HEK293 (cell line): ENCODE measurements at regions not wholly inside any gene's neighbourhood (a gene's known extent, or its start where the extent isn't known, plus 50 kb on each side); places are given as distances from the start of the nearest gene placed in this dataset.

Source experiments
- CTCF ChIA-PET: fragments of 350-600 bp; formaldehyde crosslinking; extraction: SDS; loops from one replicate; lab custom pipeline; 2021; ENCODE audit warnings: antibody characterized with exemption; lab: Yijun Ruan, JAX
- POLR2A ChIA-PET: fragments of 300-600 bp; formaldehyde crosslinking; extraction: SDS; loops from one replicate; lab custom pipeline; 2020; ENCODE audit warnings: antibody characterized with exemption, inconsistent platforms; lab: Yijun Ruan, JAX
- H3K27ac ChIP-seq: fragments of 200-500 bp; sonication (Bioruptor generic); 2 replicates; pipeline ENCODE4 v1.5.1; 2014; ENCODE audit warnings: low read depth, low read length, control low read depth, inconsistent platforms; ENCODE audit errors: extremely low read depth
- H3K36me3 ChIP-seq, 2 experiments: fragments of 200-500 bp in 1 of 2; sonication (Bioruptor generic) in 1 of 2; 1 replicate in 1 of 2; 2 replicates in 1 of 2; pipeline ENCODE4 v1.5.1; 2014 to 2017; ENCODE audit warnings: inconsistent platforms in 2 of 2, low read length in 2 of 2; ENCODE audit not compliant: control insufficient read depth in 2 of 2, insufficient read depth in 1 of 2
- H3K4me1 ChIP-seq: fragments of 200-500 bp; sonication (Bioruptor generic); 2 replicates; pipeline ENCODE4 v1.5.1; 2014; ENCODE audit warnings: mild to moderate bottlenecking, low read length, inconsistent platforms; ENCODE audit not compliant: control insufficient read depth, insufficient read depth
- H3K4me3 ChIP-seq: 2 replicates; pipeline ENCODE4 v1.5.1; 2011; ENCODE audit warnings: low read depth, mild to moderate bottlenecking, control low read depth, low read length, moderate library complexity
- H3K9me3 ChIP-seq: fragments of 200-500 bp; sonication (Bioruptor generic); 2 replicates; pipeline ENCODE4 v1.5.1; 2014; ENCODE audit warnings: low read depth, low read length, inconsistent platforms; ENCODE audit not compliant: control insufficient read depth, insufficient read depth
- MEIS1 ChIP-seq: sonication (generic); formaldehyde crosslinking; IDR thresholded peaks from 2 replicates; pipeline ENCODE4 v1.8.1; 2022; ENCODE audit warnings: missing genetic modification reagents, mild to moderate bottlenecking, borderline replicate concordance
- OSR2 ChIP-seq: fragments of 450-650 bp; formaldehyde crosslinking; IDR thresholded peaks from 2 replicates; pipeline ENCODE4 v1.5.1; 2016; ENCODE audit warnings: missing biosample characterization, missing genetic modification characterization
- SCRT1 ChIP-seq: fragments of 450-650 bp; formaldehyde crosslinking; IDR thresholded peaks from 2 replicates; pipeline ENCODE4 v1.5.1; 2016; ENCODE audit warnings: missing biosample characterization, missing genetic modification characterization, borderline replicate concordance
- SP2 ChIP-seq: fragments of 450-650 bp; formaldehyde crosslinking; IDR thresholded peaks from 2 replicates; pipeline ENCODE4 v1.5.1; 2016; ENCODE audit warnings: missing biosample characterization, missing genetic modification characterization
- SP3 ChIP-seq: fragments of 450-650 bp; formaldehyde crosslinking; IDR thresholded peaks from 2 replicates; pipeline ENCODE4 v1.5.1; 2016; ENCODE audit warnings: missing biosample characterization, missing genetic modification characterization
- TRIM28 ChIP-seq: IDR thresholded peaks from 2 replicates; pipeline ENCODE4 v1.6.1; 2011; ENCODE audit warnings: low read length, control low read depth, borderline replicate concordance
- WT1 ChIP-seq: fragments of 450-650 bp; formaldehyde crosslinking; IDR thresholded peaks from 2 replicates; pipeline ENCODE4 v1.5.1; 2016; ENCODE audit warnings: missing biosample characterization, missing genetic modification characterization
- YY2 ChIP-seq: fragments of 450-650 bp; formaldehyde crosslinking; IDR thresholded peaks from 2 replicates; pipeline ENCODE4 v1.5.1; 2016; ENCODE audit warnings: missing biosample characterization, missing genetic modification characterization
- ZNF146 ChIP-seq: fragments of 450-650 bp; formaldehyde crosslinking; IDR thresholded peaks from 2 replicates; pipeline ENCODE4 v1.5.1; 2016; ENCODE audit warnings: missing biosample characterization, missing genetic modification characterization
- ZNF221 ChIP-seq: fragments of 450-650 bp; formaldehyde crosslinking; IDR thresholded peaks from 2 replicates; pipeline ENCODE4 v1.5.1; 2017; ENCODE audit warnings: missing biosample characterization, missing genetic modification characterization, borderline replicate concordance
- ZNF335 ChIP-seq: fragments of 450-650 bp; formaldehyde crosslinking; conservative IDR thresholded peaks from 2 replicates; pipeline ENCODE4 v1.5.1; 2016; ENCODE audit warnings: missing biosample characterization, missing genetic modification characterization
- ZNF366 ChIP-seq: fragments of 450-650 bp; formaldehyde crosslinking; conservative IDR thresholded peaks from 2 replicates; pipeline ENCODE4 v1.5.1; 2016; ENCODE audit warnings: missing biosample characterization, missing genetic modification characterization
- ZNF404 ChIP-seq: fragments of 450-650 bp; formaldehyde crosslinking; IDR thresholded peaks from 2 replicates; pipeline ENCODE4 v1.5.1; 2017; ENCODE audit warnings: missing biosample characterization, missing genetic modification characterization
- ZNF416 ChIP-seq: fragments of 450-650 bp; formaldehyde crosslinking; IDR thresholded peaks from 2 replicates; pipeline ENCODE4 v1.5.1; 2016; ENCODE audit warnings: missing biosample characterization, missing genetic modification characterization
- ZNF48 ChIP-seq: fragments of 450-650 bp; formaldehyde crosslinking; IDR thresholded peaks from 2 replicates; pipeline ENCODE4 v1.5.1; 2016; ENCODE audit warnings: missing biosample characterization, missing genetic modification characterization
- ZNF501 ChIP-seq: fragments of 450-650 bp; formaldehyde crosslinking; IDR thresholded peaks from 2 replicates; pipeline ENCODE4 v1.5.1; 2016; ENCODE audit warnings: missing biosample characterization, missing genetic modification characterization
- ZNF510 ChIP-seq: fragments of 450-650 bp; formaldehyde crosslinking; IDR thresholded peaks from 2 replicates; pipeline ENCODE4 v1.5.1; 2018; ENCODE audit warnings: mild to moderate bottlenecking, missing genetic modification characterization, missing biosample characterization; ENCODE audit not compliant: insufficient replicate concordance
- ZNF530 ChIP-seq: fragments of 450-650 bp; formaldehyde crosslinking; IDR thresholded peaks from 2 replicates; pipeline ENCODE4 v1.5.1; 2016; ENCODE audit warnings: low read depth, missing biosample characterization, missing genetic modification characterization
- ZNF664 ChIP-seq: fragments of 450-650 bp; formaldehyde crosslinking; IDR thresholded peaks from 2 replicates; pipeline ENCODE4 v1.5.1; 2016; ENCODE audit warnings: missing biosample characterization, missing genetic modification characterization
- ZXDB ChIP-seq: fragments of 450-650 bp; formaldehyde crosslinking; IDR thresholded peaks from 2 replicates; pipeline ENCODE4 v1.5.1; 2016; ENCODE audit warnings: missing biosample characterization, missing genetic modification characterization
- TF ChIP-seq, protein P1 (sequence below): fragments of 450-650 bp; formaldehyde crosslinking; IDR thresholded peaks from 2 replicates; pipeline ENCODE4 v1.5.1; 2016; ENCODE audit warnings: missing biosample characterization, missing genetic modification characterization
- TF ChIP-seq, protein P2 (sequence below): fragments of 450-650 bp; formaldehyde crosslinking; IDR thresholded peaks from 2 replicates; pipeline ENCODE4 v1.5.1; 2017; ENCODE audit warnings: missing biosample characterization, missing genetic modification characterization
- TF ChIP-seq, protein P3 (sequence below): fragments of 450-650 bp; formaldehyde crosslinking; IDR thresholded peaks from 2 replicates; pipeline ENCODE4 v1.5.1; 2017; ENCODE audit warnings: missing biosample characterization, missing genetic modification characterization
- TF ChIP-seq, protein P4 (sequence below): fragments of 450-650 bp; formaldehyde crosslinking; IDR thresholded peaks from 2 replicates; pipeline ENCODE4 v1.5.1; 2017; ENCODE audit warnings: missing biosample characterization, missing genetic modification characterization
- TF ChIP-seq, protein P5 (sequence below): fragments of 450-650 bp; formaldehyde crosslinking; conservative IDR thresholded peaks from 2 replicates; pipeline ENCODE4 v1.5.1; 2016; ENCODE audit warnings: low read depth, missing biosample characterization, missing genetic modification characterization

DNA sequence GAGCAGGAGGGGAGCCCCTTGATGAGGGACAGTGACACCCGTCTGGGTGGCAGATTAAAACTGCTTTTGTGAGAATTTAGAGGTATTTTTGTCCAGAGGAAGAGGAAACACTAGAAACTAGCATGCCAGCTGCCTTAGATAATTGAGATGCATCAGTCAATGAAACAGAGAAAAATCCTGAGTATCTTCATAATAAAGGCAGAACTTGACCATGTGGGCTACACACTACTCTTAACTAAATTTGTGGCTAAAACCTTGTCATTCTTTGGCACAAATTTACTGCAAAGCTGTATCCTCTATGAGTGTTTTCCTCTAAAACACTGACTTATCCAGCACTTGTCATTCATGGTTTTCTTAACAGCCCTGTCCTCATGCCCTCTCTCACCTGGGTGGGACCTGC is 259.7 kb upstream of the TPM1 start (continued):
- TF ChIP-seq, protein P1, sequence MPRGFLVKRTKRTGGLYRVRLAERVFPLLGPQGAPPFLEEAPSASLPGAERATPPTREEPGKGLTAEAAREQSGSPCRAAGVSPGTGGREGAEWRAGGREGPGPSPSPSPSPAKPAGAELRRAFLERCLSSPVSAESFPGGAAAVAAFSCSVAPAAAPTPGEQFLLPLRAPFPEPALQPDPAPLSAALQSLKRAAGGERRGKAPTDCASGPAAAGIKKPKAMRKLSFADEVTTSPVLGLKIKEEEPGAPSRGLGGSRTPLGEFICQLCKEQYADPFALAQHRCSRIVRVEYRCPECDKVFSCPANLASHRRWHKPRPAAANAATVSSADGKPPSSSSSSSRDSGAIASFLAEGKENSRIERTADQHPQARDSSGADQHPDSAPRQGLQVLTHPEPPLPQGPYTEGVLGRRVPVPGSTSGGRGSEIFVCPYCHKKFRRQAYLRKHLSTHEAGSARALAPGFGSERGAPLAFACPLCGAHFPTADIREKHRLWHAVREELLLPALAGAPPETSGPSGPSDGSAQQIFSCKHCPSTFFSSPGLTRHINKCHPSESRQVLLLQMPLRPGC (tag by site-specific recombination) = no peak
- no peak for TF ChIP-seq SCRT1
- no peak for TF ChIP-seq TRIM28
- no peak for TF ChIP-seq ZNF404 (tag by site-specific recombination)
- no peak for TF ChIP-seq ZXDB (tag by site-specific recombination)
- TF ChIP-seq, protein P2, sequence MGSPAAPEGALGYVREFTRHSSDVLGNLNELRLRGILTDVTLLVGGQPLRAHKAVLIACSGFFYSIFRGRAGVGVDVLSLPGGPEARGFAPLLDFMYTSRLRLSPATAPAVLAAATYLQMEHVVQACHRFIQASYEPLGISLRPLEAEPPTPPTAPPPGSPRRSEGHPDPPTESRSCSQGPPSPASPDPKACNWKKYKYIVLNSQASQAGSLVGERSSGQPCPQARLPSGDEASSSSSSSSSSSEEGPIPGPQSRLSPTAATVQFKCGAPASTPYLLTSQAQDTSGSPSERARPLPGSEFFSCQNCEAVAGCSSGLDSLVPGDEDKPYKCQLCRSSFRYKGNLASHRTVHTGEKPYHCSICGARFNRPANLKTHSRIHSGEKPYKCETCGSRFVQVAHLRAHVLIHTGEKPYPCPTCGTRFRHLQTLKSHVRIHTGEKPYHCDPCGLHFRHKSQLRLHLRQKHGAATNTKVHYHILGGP (tag by site-specific recombination) = no peak
- TF ChIP-seq SP2 (tag by site-specific recombination) = no peak

DNA sequence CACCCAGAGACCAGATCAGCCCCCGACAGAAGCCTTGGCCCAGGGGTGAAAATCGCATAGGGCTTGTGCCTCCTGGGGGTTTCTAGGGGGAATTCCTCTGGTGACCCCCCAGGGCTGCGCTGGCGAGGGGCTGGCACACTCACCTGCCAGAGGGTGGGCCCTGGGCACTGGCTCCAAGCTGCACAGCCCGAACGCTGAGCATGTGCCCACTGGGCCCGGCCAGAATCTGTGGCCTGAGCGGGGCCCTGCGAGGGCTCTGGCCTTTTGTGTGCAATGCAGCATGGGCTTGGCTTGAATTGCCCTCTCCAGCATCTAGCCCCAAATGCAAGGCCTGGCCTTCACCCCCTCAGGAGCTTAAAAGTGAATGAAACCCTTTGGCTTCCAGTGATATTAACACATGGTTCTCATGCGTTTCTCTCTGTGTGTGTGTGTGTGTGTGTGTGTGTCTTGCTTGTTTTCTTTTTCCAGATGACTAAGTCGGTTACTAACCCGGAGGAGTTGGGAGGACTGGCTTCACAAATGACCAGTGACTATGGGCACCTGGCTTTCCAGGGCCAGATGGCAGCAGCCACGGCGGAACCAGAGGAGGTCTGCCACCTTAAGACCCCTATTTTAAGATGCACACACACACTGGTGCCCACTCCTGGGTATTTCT is 259.1 kb upstream of the TPM1 start:
- H3K27ac ChIP-seq = no peak overlapping the region
- TF ChIP-seq ZNF366 (tag by site-specific recombination) (no peak), ZNF530 (no peak), YY2 (tag by site-specific recombination) (no peak), ZNF510 (no peak), ZNF146 (tag by site-specific recombination) (no peak), SP3 (tag by site-specific recombination) (no peak), ZNF48 (tag by site-specific recombination) (no peak), ZNF221 (tag by site-specific recombination) (no peak), ZNF501 (tag by site-specific recombination) (no peak), ZNF335 (tag by site-specific recombination) (no peak), MEIS1 (CRISPR knock-in tag) (no peak), WT1 (tag by site-specific recombination) (no peak), OSR2 (tag by site-specific recombination) (no peak), ZNF664 (tag by site-specific recombination) (no peak), ZNF416 (tag by site-specific recombination) (no peak)
- TF ChIP-seq, protein P3, sequence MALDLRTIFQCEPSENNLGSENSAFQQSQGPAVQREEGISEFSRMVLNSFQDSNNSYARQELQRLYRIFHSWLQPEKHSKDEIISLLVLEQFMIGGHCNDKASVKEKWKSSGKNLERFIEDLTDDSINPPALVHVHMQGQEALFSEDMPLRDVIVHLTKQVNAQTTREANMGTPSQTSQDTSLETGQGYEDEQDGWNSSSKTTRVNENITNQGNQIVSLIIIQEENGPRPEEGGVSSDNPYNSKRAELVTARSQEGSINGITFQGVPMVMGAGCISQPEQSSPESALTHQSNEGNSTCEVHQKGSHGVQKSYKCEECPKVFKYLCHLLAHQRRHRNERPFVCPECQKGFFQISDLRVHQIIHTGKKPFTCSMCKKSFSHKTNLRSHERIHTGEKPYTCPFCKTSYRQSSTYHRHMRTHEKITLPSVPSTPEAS (tag by site-specific recombination) = no peak
- TF ChIP-seq, protein P4, sequence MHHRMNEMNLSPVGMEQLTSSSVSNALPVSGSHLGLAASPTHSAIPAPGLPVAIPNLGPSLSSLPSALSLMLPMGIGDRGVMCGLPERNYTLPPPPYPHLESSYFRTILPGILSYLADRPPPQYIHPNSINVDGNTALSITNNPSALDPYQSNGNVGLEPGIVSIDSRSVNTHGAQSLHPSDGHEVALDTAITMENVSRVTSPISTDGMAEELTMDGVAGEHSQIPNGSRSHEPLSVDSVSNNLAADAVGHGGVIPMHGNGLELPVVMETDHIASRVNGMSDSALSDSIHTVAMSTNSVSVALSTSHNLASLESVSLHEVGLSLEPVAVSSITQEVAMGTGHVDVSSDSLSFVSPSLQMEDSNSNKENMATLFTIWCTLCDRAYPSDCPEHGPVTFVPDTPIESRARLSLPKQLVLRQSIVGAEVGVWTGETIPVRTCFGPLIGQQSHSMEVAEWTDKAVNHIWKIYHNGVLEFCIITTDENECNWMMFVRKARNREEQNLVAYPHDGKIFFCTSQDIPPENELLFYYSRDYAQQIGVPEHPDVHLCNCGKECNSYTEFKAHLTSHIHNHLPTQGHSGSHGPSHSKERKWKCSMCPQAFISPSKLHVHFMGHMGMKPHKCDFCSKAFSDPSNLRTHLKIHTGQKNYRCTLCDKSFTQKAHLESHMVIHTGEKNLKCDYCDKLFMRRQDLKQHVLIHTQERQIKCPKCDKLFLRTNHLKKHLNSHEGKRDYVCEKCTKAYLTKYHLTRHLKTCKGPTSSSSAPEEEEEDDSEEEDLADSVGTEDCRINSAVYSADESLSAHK = no peak
- TF ChIP-seq, protein P5, sequence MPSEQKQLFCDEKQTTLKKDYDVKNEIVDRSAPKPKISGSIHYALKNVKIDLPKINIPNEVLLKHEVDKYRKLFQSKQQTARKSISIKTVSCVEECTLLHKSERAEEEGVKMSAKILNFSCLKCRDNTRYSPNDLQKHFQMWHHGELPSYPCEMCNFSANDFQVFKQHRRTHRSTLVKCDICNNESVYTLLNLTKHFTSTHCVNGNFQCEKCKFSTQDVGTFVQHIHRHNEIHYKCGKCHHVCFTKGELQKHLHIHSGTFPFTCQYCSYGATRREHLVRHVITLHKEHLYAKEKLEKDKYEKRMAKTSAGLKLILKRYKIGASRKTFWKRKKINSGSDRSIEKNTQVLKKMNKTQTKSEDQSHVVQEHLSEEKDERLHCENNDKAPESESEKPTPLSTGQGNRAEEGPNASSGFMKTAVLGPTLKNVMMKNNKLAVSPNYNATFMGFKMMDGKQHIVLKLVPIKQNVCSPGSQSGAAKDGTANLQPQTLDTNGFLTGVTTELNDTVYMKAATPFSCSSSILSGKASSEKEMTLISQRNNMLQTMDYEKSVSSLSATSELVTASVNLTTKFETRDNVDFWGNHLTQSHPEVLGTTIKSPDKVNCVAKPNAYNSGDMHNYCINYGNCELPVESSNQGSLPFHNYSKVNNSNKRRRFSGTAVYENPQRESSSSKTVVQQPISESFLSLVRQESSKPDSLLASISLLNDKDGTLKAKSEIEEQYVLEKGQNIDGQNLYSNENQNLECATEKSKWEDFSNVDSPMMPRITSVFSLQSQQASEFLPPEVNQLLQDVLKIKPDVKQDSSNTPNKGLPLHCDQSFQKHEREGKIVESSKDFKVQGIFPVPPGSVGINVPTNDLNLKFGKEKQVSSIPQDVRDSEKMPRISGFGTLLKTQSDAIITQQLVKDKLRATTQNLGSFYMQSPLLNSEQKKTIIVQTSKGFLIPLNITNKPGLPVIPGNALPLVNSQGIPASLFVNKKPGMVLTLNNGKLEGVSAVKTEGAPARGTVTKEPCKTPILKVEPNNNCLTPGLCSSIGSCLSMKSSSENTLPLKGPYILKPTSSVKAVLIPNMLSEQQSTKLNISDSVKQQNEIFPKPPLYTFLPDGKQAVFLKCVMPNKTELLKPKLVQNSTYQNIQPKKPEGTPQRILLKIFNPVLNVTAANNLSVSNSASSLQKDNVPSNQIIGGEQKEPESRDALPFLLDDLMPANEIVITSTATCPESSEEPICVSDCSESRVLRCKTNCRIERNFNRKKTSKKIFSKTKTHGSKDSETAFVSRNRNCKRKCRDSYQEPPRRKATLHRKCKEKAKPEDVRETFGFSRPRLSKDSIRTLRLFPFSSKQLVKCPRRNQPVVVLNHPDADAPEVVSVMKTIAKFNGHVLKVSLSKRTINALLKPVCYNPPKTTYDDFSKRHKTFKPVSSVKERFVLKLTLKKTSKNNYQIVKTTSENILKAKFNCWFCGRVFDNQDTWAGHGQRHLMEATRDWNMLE (tag by site-specific recombination) = no peak

More for the DNA sequence above, 259.1 kb upstream of the TPM1 start:
- H3K4me3 ChIP-seq = no peak overlapping the region
- H3K9me3 ChIP-seq = no peaks in the 10 kb centered on the region
- no peaks in the 10 kb centered on the region for H3K36me3 ChIP-seq
- no peaks in the 10 kb centered on the region for H3K4me1 ChIP-seq
- POLR2A ChIA-PET = no interaction called here
- CTCF ChIA-PET = interaction anchor here (1.0 to 4.4 kb wide), 5 partner anchors 56 to 311 kb away, joined by 3 to 35 read pairs (median 5); no protein-coding TSS in a partner anchor
